Activated CD4-positive, alpha-beta T cell treated with anti-CD3 and anti-CD28 coated beads, Interleukin-2, amount 10 ng/mL, durations not matched to agents 7 days and 5 days (primary cell): ENCODE measurements at regions not wholly inside any gene's neighbourhood (a gene's known extent, or its start where the extent isn't known, plus 50 kb on each side); places are given as distances from the start of the nearest gene placed in this dataset.

ENCODE experiments used
- CTCF ChIA-PET: fragments of 350-600 bp; sonication (Branson Sonifier 250); formaldehyde crosslinking; loops from one replicate; lab custom pipeline; 2021; ENCODE audit warnings: antibody characterized with exemption; lab: Charles Lee
- POLR2A ChIA-PET: fragments of 350-600 bp; sonication (Branson Sonifier 250); formaldehyde crosslinking; loops from one replicate; lab custom pipeline; 2021; ENCODE audit warnings: antibody characterized with exemption; lab: Charles Lee
- DNase-seq: peaks from one replicate; pipeline ENCODE4 v3.0.0-alpha.2; 2020
- H3K27ac Mint-ChIP-seq: one replicate; pipeline ENCODE4 v1.8.0; 2021; ENCODE audit warnings: mild to moderate bottlenecking, moderate library complexity, mixed read lengths
- H3K27me3 Mint-ChIP-seq: one replicate; pipeline ENCODE4 v1.8.0; 2021; ENCODE audit warnings: mixed read lengths
- H3K36me3 Mint-ChIP-seq: one replicate; pipeline ENCODE4 v1.8.0; 2021; ENCODE audit warnings: low read depth, mixed read lengths
- H3K4me1 Mint-ChIP-seq: one replicate; pipeline ENCODE4 v1.8.0; 2021; ENCODE audit warnings: mixed read lengths
- H3K4me3 Mint-ChIP-seq: one replicate; pipeline ENCODE4 v1.8.0; 2021; ENCODE audit warnings: mild to moderate bottlenecking, moderate library complexity, mixed read lengths
- H3K9me3 Mint-ChIP-seq: one replicate; pipeline ENCODE4 v1.8.0; 2021; ENCODE audit warnings: mixed read lengths

DNA sequence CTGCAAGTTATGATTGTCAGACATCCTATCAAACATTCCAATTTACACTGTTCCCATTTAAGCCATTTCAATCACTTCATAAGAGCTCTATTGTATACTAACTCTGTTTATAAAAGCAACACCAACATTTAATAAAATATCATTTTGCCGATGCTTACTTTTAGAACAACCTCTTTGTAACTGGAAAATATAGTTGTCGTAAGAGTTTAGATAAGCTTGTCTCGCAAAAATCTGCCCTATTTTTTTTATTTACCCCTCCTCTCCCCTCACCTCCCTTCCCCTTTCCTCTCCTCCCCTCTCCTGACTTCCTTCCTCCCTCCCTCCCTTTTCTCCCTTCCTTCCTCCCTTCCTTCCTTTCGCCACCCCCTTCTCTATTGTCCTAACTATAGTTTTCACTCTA, 105.7 kb upstream of the PEX5L start:
- Mint-ChIP-seq H3K9me3 (peaks cover 2% of the 10 kb centered on the region), H3K27ac (no peak overlapping the region), H3K4me1 (no peaks in the 10 kb centered on the region), H3K4me3 (no peak overlapping the region), H3K36me3 (no peaks in the 10 kb centered on the region), H3K27me3 (no peaks in the 10 kb centered on the region)
- CTCF ChIA-PET, result no interaction called here
- POLR2A ChIA-PET, result no interaction called here
- no peak for DNase-seq

DNA sequence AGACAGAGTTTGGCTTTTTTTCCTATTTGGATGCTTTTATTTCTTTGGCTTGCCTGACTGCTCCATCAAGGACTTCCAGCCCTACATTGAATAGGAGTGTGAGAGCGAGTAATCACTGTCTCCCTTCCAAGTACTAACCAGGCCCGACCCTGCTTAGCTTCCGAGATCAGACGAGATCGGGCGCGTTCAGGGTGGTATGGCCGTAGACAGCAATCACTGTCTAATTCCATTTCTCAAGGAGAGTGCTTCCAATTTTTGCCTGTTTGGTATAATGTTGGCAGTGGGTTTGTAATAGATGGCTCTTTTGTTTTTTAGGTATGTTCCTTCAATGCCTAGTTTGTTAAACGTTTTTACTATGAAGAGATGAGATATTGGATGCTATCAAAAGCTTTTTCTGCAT, 125.0 kb upstream of the PEX5L start:
- Mint-ChIP-seq H3K4me3 (no peak overlapping the region), H3K9me3 (peaks cover 2% of the 10 kb centered on the region), H3K36me3 (no peaks in the 10 kb centered on the region), H3K27ac (no peak overlapping the region), H3K27me3 (no peaks in the 10 kb centered on the region), H3K4me1 (no peaks in the 10 kb centered on the region)
- DNase-seq, result no peak
- CTCF ChIA-PET, result no interaction called here
- POLR2A ChIA-PET, result no interaction called here

DNA sequence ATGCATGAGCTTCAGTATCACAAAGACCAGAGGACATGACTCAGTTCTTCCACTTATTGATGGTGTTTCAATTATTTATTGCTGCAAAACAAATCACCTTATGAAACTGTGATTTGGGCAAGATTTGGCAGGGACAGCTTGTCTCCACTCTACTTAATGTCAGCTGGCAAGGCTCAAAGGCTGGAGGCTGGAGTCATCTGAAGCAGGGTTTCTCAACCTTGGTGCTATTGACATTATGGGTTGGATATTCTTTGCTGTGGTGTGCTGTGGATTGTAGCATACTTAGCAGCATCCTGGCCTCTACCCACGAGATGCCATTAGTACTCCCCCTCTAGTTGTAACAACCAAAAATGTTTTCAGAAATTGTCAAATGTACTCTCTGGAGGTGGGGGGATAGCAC, 138.8 kb upstream of the PEX5L start:
- CTCF ChIA-PET, result no interaction called here
- Mint-ChIP-seq H3K27ac (no peak overlapping the region), H3K36me3 (no peaks in the 10 kb centered on the region), H3K4me1 (no peaks in the 10 kb centered on the region), H3K27me3 (no peaks in the 10 kb centered on the region), H3K9me3 (no peaks in the 10 kb centered on the region), H3K4me3 (no peak overlapping the region)
- POLR2A ChIA-PET, result no interaction called here
- DNase-seq, result no peak

DNA sequence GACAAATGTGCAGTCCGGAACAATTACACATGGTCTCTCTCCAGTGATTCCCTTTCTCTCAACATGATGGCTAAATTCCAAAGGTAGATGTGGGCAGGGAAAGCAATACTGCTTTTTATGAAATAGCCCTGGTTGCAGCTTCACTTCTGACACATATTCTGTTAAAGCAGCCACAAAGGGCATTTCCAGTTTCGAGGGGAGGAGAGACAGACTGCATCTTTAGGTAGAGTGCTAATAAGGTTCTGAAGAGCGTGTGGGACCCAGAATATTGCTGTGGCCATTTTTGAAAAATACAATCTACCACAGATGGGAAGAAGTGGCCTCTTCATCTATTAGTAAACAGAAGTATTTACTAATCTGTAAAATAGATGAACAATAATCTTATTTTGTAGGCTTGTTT, 139.3 kb upstream of the PEX5L start:
- POLR2A ChIA-PET, result no interaction called here
- no peak overlapping the region for H3K27ac Mint-ChIP-seq
- DNase-seq, result no peak
- no peaks in the 10 kb centered on the region for H3K9me3 Mint-ChIP-seq
- no peak overlapping the region for H3K4me3 Mint-ChIP-seq
- H3K36me3 Mint-ChIP-seq, result no peaks in the 10 kb centered on the region
- CTCF ChIA-PET, result no interaction called here
- no peaks in the 10 kb centered on the region for H3K27me3 Mint-ChIP-seq
- no peaks in the 10 kb centered on the region for H3K4me1 Mint-ChIP-seq

DNA sequence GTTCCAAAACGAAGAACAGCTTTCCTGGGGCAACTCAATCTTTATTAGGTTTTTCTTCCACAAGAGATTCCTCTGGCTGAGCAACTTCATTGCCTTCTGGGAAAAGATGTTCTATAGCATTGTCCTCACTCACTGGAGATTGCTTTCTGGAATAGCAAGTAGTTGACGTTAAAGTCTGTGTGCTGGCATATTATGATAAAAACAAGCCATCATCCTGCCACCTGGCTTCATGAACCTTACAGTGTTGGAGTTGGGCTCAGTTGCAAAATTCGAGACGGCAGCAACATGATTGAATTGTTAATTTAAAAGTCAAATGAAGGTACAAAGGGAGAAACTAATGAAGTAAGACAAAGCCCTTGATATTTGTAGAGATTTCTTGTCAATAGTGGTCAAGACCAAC, 140.5 kb upstream of the PEX5L start:
- H3K27me3 Mint-ChIP-seq, result no peaks in the 10 kb centered on the region
- H3K9me3 Mint-ChIP-seq, result no peaks in the 10 kb centered on the region
- DNase-seq, result no peak
- CTCF ChIA-PET, result no interaction called here
- H3K27ac Mint-ChIP-seq, result no peak overlapping the region
- H3K36me3 Mint-ChIP-seq, result no peaks in the 10 kb centered on the region
- H3K4me3 Mint-ChIP-seq, result no peak overlapping the region
- POLR2A ChIA-PET, result no interaction called here
- H3K4me1 Mint-ChIP-seq, result no peaks in the 10 kb centered on the region

DNA sequence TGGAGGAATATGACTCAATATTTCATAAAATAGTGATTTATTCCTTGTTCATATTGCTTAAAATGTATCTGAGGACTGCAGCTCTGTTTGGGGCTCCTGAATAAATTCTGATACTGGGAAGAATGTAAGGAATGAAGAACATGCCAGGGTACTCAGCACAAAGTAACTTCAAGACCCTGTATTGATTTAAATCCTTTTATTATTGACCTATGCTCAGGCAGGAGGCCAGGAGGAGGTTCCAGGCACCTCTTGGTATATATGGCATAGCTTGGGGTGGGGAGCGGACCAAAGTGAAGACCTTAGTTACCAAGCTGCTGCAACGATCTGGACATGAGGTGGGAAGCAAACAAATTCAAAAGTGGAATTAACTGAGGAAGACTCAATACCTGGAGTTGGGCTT, 142.8 kb upstream of the PEX5L start:
- H3K4me3 Mint-ChIP-seq, result no peak overlapping the region
- H3K4me1 Mint-ChIP-seq, result no peaks in the 10 kb centered on the region
- H3K36me3 Mint-ChIP-seq, result no peaks in the 10 kb centered on the region
- no peak for DNase-seq
- no peak overlapping the region for H3K27ac Mint-ChIP-seq
- H3K9me3 Mint-ChIP-seq, result no peaks in the 10 kb centered on the region
- no peaks in the 10 kb centered on the region for H3K27me3 Mint-ChIP-seq
- CTCF ChIA-PET, result no interaction called here
- POLR2A ChIA-PET, result no interaction called here

DNA sequence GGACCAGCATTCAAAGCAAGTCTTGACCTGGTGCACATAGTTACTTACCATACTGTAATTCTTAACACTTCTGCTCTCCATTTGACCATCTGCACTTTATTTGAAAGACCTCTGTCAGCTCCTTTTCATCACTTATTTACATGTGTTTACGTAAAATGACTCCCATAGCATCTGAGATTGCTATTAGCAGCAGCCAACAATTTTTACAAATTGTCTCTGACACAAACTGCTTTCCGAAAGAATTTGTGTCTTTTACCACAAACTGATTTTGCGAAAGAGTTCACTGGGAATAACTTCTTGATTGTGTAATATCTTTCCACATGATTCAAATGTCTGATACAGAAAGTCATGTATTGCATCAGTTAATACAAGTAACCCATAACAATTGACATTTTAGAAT, 144.1 kb upstream of the PEX5L start:
- Mint-ChIP-seq H3K36me3 (no peaks in the 10 kb centered on the region), H3K4me1 (no peaks in the 10 kb centered on the region), H3K9me3 (no peaks in the 10 kb centered on the region), H3K27me3 (no peaks in the 10 kb centered on the region), H3K27ac (no peak overlapping the region), H3K4me3 (no peak overlapping the region)
- CTCF ChIA-PET, result no interaction called here
- no peak for DNase-seq
- POLR2A ChIA-PET, result no interaction called here

DNA sequence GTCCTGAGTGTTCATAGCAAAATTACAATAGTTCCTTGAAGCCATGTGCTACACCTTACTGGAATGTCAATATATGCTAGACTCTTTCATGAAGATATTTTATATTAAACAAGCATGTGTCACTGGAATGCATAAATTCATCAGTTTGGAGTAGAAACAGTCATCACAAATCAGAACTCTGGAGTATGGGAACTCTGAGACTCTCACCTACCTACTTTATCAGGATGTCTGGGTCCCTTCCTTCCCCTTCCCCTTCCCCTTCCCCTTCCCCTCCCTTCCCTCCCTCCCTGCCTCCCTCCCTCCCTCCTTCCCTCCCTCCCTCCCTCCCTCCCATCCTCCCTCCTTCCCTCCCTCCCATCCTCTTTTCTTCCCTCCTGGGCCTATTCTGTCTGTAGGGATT, 144.7 kb upstream of the PEX5L start:
- no peaks in the 10 kb centered on the region for H3K36me3 Mint-ChIP-seq
- H3K4me3 Mint-ChIP-seq, result no peak overlapping the region
- no peak overlapping the region for H3K27ac Mint-ChIP-seq
- H3K4me1 Mint-ChIP-seq, result no peaks in the 10 kb centered on the region
- DNase-seq, result no peak
- ChIA-PET CTCF (no interaction called here), POLR2A (no interaction called here)
- no peaks in the 10 kb centered on the region for H3K9me3 Mint-ChIP-seq
- H3K27me3 Mint-ChIP-seq, result no peaks in the 10 kb centered on the region

DNA sequence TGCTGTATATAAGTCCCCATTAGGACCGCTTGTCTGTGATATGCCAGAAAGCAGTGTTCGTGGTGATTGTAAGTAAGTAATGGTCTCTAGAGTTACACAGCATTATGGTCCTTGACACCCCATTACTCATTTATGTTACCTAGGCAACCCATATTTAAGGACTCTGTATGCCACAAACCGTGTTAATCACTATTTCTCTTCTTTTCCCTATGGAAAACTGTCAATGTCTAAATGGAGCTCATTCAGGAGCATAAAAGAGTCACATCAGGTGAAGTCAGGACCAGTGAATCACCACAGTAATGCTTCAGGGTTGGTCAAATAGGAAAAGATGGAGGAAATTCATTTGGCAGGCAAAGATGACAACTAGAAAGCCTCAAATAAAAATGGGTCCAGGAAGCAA, 146.6 kb upstream of the PEX5L start:
- ChIA-PET POLR2A (no interaction called here), CTCF (no interaction called here)
- no peak overlapping the region for H3K4me3 Mint-ChIP-seq
- no peak for DNase-seq
- no peaks in the 10 kb centered on the region for H3K9me3 Mint-ChIP-seq
- H3K36me3 Mint-ChIP-seq, result no peaks in the 10 kb centered on the region
- no peak overlapping the region for H3K27ac Mint-ChIP-seq
- no peaks in the 10 kb centered on the region for H3K27me3 Mint-ChIP-seq
- no peaks in the 10 kb centered on the region for H3K4me1 Mint-ChIP-seq

DNA sequence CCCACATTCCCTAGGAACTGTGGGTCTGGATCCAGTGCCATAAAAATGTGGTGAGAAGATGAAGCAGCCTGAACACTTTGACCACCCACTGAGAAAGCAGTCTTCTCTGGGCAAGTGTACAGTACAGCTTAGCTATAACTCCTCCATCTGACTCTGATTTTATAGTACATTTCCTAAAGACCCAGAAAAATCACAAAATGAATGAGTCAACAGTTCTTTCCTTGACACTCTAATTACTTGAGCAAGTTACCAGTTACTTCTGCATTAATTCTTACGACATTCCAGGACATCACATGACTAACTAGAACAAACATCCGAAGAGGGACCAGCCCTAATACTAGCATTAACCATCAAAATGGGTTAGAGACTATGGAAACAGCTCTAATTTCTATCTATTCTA, 148.1 kb upstream of the PEX5L start:
- CTCF ChIA-PET, result no interaction called here
- H3K36me3 Mint-ChIP-seq, result no peaks in the 10 kb centered on the region
- H3K4me1 Mint-ChIP-seq, result no peaks in the 10 kb centered on the region
- no peaks in the 10 kb centered on the region for H3K27me3 Mint-ChIP-seq
- DNase-seq, result no peak
- no peaks in the 10 kb centered on the region for H3K9me3 Mint-ChIP-seq
- no peak overlapping the region for H3K4me3 Mint-ChIP-seq
- no peak overlapping the region for H3K27ac Mint-ChIP-seq
- POLR2A ChIA-PET, result no interaction called here

DNA sequence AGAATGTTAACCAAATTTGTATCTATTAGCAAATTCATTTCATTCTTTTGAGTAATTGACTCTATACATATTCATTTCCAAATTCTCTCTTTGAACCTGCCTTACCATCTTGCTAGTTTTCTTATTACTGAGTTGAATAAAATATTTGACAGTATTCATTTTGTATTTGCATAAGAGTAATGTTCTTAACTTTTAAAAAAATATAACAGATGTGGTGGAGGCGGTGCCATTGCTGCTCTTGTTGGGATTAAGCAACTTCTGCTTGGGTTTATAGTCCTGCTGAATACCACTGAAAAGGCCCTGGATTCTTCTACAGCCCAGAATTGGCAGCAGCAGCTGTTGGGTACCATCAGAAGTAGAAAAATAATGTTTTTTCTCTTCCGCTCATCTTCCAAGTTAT, 148.9 kb upstream of the PEX5L start:
- Mint-ChIP-seq H3K27ac (no peak overlapping the region), H3K4me3 (no peak overlapping the region), H3K36me3 (no peaks in the 10 kb centered on the region), H3K9me3 (no peaks in the 10 kb centered on the region), H3K27me3 (no peaks in the 10 kb centered on the region), H3K4me1 (no peaks in the 10 kb centered on the region)
- DNase-seq, result no peak
- ChIA-PET CTCF (no interaction called here), POLR2A (no interaction called here)

DNA sequence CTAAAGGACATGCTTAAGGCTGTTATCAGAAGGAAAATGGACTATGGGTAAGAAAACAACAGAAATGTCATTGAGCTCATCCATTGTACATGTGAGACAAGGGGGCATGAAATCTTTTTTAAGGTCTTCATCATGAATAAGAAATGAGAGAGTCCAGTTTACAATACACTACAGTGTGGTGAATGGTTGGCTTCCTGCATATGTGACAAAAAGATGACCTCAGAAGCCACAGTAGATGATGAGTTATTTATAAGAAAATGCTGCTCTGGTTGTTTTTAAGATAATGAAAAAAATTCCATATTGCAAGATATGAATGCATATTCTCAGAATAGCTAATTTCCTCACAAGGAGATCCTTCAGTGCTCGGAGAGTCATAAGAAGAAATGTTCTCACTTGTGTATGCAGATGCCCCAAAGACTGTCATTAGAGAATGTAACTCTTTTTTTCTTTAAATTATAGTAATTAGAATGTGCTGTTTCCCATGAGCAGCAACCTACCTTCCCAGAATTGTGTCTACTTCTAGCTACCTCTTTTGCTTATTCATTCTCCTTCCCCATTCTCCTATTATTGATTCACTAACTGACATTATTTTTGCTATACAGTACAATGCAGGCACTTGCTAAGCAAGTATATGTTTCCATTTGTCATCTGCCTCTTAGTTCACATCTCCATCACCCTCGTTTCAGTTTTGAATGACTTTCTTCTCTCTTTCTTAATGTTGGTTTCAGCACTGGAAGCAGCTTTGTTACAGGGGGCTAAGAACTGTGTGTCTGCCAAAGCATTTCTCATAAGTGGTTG, 152.0 kb upstream of the PEX5L start:
- no peak for DNase-seq
- H3K27ac Mint-ChIP-seq, result no peak overlapping the region
- no peaks in the 10 kb centered on the region for H3K27me3 Mint-ChIP-seq
- no peaks in the 10 kb centered on the region for H3K4me1 Mint-ChIP-seq
- no peaks in the 10 kb centered on the region for H3K36me3 Mint-ChIP-seq
- no peaks in the 10 kb centered on the region for H3K9me3 Mint-ChIP-seq
- no peak overlapping the region for H3K4me3 Mint-ChIP-seq
- ChIA-PET CTCF (no interaction called here), POLR2A (no interaction called here)

DNA sequence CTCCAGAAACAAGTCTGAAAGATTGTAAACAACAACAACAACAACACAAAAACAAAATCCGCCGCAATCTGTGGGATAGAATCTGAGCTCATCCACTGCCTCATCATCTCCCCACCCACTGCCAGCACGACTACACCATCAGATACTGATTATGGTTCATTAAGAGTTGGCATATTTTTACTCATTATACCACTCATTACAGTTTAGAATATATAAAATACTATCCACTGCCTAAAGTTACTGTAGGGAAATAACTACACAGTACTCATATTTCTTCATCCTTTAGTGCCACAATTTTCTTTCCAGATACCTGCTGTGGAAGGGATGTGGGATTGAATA, 152.5 kb upstream of the PEX5L start:
- H3K9me3 Mint-ChIP-seq, result no peaks in the 10 kb centered on the region
- H3K4me3 Mint-ChIP-seq, result no peak overlapping the region

DNA sequence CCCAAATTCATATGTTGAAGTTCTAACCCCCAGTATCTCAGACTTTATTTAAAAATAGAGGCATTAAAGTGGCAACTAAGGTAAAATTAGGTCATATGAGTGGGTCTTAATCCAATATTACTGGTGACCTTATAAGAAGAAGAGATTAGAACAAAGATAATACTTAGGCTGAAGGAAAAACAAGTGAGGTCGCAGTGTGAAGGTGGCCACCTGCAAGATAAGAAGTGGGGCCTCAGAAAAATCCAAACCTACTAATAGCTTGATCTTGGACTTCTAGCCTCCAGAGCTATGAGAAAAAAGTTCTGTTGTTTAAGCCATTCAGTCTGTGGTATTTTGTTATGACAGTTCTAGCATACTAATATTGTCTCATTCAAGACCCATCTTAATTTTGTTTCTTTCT, 159.9 kb upstream of the PEX5L start:
- no peak overlapping the region for H3K4me3 Mint-ChIP-seq
- no peaks in the 10 kb centered on the region for H3K36me3 Mint-ChIP-seq
- ChIA-PET POLR2A (no interaction called here), CTCF (no interaction called here)
- no peak overlapping the region for H3K27ac Mint-ChIP-seq
- no peaks in the 10 kb centered on the region for H3K27me3 Mint-ChIP-seq
- H3K9me3 Mint-ChIP-seq, result no peaks in the 10 kb centered on the region
- DNase-seq, result no peak
- no peaks in the 10 kb centered on the region for H3K4me1 Mint-ChIP-seq

More for the DNA sequence above, 152.5 kb upstream of the PEX5L start:
- ChIA-PET POLR2A (no interaction called here), CTCF (no interaction called here)
- no peaks in the 10 kb centered on the region for H3K36me3 Mint-ChIP-seq
- no peak overlapping the region for H3K27ac Mint-ChIP-seq
- no peaks in the 10 kb centered on the region for H3K27me3 Mint-ChIP-seq
- no peaks in the 10 kb centered on the region for H3K4me1 Mint-ChIP-seq
- no peak for DNase-seq
